Upper lobe of right lung (tissue), 1 donor: ENCODE measurements at regions not wholly inside any gene's neighbourhood (a gene's known extent, or its start where the extent isn't known, plus 50 kb on each side); places are given as distances from the start of the nearest gene placed in this dataset.

Source experiments
- ATAC-seq: fragments of 200-7000 bp; cut with Tn5 transposase; one replicate; pipeline ENCODE4 v1.9.1; 2020; ENCODE audit warnings: mild to moderate bottlenecking, moderate library complexity
- DNase-seq: peaks from one replicate; pipeline ENCODE4 v3.0.0-alpha.2; 2020
- H3K27ac ChIP-seq: fragments of 200-600 bp; one replicate; pipeline ENCODE4 v1.8.0; 2022
- H3K27me3 ChIP-seq: fragments of 200-600 bp; one replicate; pipeline ENCODE4 v1.8.0; 2022; ENCODE audit warnings: mild to moderate bottlenecking
- H3K36me3 ChIP-seq: fragments of 200-600 bp; one replicate; pipeline ENCODE4 v1.8.0; 2022
- H3K4me1 ChIP-seq: fragments of 200-600 bp; one replicate; pipeline ENCODE4 v1.8.0; 2022
- H3K4me3 ChIP-seq: fragments of 200-600 bp; one replicate; pipeline ENCODE4 v1.8.0; 2022; ENCODE audit warnings: mild to moderate bottlenecking
- H3K9me3 ChIP-seq: fragments of 200-600 bp; one replicate; pipeline ENCODE4 v1.8.0; 2022
- intact Hi-C: fragments of 100-400 bp; cut with DNase I; formaldehyde crosslinking; loops from one replicate; pipeline ENCODE4 v1.11.0; 2022
- TF ChIP-seq, protein P1 (sequence below): fragments of 200-600 bp; IDR thresholded peaks from one replicate; pipeline ENCODE4 v1.8.0; 2022; ENCODE audit warnings: antibody characterized with exemption
- donor health status: DM: no; HTN: yes; CAD: no; lungs with severe emphysema.

DNA sequence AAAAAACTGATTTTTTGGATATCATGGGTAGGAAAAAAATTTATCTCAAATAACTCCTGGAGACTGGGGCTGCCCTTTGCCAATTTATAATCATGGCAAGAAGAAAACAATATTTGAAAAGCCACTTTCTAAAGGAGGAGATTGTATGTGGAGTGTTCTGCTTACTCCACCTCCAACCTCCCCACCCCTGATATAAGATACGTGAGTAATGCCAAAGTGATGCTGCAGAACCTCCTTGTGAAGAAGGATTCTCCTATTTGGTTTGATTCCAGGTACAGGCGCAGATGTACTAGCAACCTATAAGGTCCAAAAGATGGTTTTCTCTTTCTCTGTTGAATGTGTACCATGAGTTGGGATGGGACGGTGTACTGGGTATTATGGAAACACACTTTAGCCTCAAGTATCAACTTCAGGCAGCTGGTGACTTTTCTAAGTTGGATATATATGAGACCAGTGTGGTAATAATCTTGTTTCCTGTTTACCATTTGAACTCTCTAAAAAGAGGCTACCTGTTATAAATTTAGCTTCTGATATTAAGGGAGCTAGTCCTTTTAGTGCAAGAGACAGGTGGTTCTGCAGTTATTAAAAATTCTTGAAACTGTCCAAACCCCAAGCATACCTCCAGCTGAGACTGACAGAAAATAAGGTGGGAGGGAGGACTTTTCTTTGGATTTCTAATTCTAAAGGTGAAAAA is 724.0 kb upstream of the MIR17HG start:
- DNase-seq: no peak
- ATAC-seq: no peak
- intact Hi-C loops: no loop called here
- Histone ChIP-seq H3K9me3 (no peaks in the 10 kb centered on the region), H3K4me1 (no peaks in the 10 kb centered on the region), H3K27me3 (no peaks in the 10 kb centered on the region), H3K4me3 (no peak overlapping the region), H3K36me3 (no peaks in the 10 kb centered on the region), H3K27ac (no peak overlapping the region)
- TF ChIP-seq, protein P1, sequence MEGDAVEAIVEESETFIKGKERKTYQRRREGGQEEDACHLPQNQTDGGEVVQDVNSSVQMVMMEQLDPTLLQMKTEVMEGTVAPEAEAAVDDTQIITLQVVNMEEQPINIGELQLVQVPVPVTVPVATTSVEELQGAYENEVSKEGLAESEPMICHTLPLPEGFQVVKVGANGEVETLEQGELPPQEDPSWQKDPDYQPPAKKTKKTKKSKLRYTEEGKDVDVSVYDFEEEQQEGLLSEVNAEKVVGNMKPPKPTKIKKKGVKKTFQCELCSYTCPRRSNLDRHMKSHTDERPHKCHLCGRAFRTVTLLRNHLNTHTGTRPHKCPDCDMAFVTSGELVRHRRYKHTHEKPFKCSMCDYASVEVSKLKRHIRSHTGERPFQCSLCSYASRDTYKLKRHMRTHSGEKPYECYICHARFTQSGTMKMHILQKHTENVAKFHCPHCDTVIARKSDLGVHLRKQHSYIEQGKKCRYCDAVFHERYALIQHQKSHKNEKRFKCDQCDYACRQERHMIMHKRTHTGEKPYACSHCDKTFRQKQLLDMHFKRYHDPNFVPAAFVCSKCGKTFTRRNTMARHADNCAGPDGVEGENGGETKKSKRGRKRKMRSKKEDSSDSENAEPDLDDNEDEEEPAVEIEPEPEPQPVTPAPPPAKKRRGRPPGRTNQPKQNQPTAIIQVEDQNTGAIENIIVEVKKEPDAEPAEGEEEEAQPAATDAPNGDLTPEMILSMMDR: no peak

DNA sequence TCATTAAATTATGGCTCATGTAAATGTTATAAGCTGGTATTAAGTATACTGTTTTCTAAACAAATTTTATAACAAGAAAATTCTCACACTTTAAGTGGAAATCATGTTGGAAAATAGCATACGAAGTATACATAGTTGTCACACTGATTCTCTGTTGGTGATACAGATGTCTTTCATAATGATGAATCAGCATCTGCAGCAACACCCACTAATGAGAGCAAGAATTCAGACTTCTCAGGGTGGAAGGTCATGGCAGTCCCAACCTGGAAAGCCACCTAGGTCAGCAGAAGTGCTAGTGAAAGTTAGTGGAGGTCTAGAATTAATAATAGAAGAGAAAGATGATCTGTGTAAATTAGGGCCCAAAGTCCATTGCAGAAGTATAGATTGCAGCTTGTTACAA is 719.7 kb upstream of the MIR17HG start:
- DNase-seq: no peak
- Histone ChIP-seq H3K4me1 (no peaks in the 10 kb centered on the region), H3K4me3 (no peak overlapping the region), H3K36me3 (no peaks in the 10 kb centered on the region), H3K9me3 (no peaks in the 10 kb centered on the region), H3K27ac (no peak overlapping the region), H3K27me3 (no peaks in the 10 kb centered on the region)
- ATAC-seq: no peak
- intact Hi-C loops: no loop called here
- TF ChIP-seq, protein P1: no peak

DNA sequence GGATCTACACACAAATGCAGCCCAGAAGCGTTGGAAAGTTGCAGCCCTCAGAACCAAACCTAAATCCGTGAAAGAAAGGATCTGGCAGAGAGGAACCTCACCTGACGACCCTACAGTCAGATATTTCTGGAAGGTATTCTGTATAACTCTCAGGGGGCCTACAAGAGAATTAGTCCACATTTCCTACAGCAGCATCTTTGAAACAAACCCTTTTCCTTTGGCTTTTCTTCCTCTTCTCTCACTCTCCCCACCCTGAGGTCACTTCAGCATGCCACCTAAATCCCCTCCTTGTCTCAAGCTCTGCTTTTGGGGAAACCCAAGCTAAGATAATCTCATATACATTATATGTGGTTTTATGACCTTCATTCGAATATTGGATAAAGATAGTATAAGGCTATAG is 719.0 kb upstream of the MIR17HG start:
- TF ChIP-seq, protein P1: no peak
- Histone ChIP-seq H3K4me3 (no peak overlapping the region), H3K9me3 (no peaks in the 10 kb centered on the region), H3K27me3 (no peaks in the 10 kb centered on the region), H3K27ac (no peak overlapping the region), H3K36me3 (no peaks in the 10 kb centered on the region), H3K4me1 (no peaks in the 10 kb centered on the region)
- intact Hi-C loops: no loop called here
- no peak for DNase-seq
- no peak for ATAC-seq

DNA sequence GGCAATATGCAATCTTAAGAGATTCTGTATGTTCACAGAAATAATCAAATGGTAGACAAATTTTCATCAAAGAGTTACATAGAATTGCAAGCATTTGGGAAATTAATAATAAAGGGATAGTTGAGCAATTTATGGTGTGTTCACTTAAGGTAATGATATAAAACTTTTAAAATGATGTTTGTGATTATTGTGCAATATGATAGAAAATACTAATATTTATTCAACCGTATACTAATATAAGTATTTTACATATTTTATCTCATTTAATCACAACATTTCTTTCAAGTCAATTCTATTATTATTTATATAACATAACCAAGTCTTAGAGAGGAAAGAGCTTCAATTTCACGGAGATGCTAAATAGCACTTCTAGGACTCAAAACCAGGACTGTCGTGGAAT is 716.8 kb upstream of the MIR17HG start:
- no peak for DNase-seq

DNA sequence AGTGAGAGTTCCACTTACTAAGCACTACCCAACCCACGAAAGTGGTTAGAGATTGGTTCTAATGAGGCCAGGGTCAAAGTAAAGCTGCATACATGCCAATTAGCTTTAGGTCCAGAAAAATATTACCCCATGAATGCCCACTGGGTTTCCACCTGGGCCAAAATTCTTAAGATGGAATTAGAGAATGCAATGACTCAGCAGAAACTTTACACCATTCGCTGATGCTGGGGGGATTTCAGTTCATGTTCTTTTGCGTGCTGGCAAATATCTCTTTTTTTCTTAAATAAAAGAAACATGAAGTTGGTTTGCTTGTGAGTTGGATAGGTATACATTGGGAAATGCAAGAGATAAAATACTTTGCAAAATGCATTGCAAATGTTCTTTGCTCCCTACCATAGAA is 715.3 kb upstream of the MIR17HG start:
- intact Hi-C loops: no loop called here
- H3K27ac ChIP-seq: no peak overlapping the region
- H3K4me1 ChIP-seq: no peaks in the 10 kb centered on the region
- DNase-seq: no peak
- ATAC-seq: no peak
- no peaks in the 10 kb centered on the region for H3K9me3 ChIP-seq
- TF ChIP-seq, protein P1: no peak
- no peak overlapping the region for H3K4me3 ChIP-seq
- H3K27me3 ChIP-seq: no peaks in the 10 kb centered on the region
- H3K36me3 ChIP-seq: no peaks in the 10 kb centered on the region

More for the DNA sequence above, 716.8 kb upstream of the MIR17HG start:
- no peak for ATAC-seq
- H3K27ac ChIP-seq: no peak overlapping the region
- H3K27me3 ChIP-seq: no peaks in the 10 kb centered on the region
- intact Hi-C loops: no loop called here
- no peaks in the 10 kb centered on the region for H3K36me3 ChIP-seq
- H3K4me1 ChIP-seq: no peaks in the 10 kb centered on the region
- TF ChIP-seq, protein P1: no peak
- H3K4me3 ChIP-seq: no peak overlapping the region
- H3K9me3 ChIP-seq: no peaks in the 10 kb centered on the region

DNA sequence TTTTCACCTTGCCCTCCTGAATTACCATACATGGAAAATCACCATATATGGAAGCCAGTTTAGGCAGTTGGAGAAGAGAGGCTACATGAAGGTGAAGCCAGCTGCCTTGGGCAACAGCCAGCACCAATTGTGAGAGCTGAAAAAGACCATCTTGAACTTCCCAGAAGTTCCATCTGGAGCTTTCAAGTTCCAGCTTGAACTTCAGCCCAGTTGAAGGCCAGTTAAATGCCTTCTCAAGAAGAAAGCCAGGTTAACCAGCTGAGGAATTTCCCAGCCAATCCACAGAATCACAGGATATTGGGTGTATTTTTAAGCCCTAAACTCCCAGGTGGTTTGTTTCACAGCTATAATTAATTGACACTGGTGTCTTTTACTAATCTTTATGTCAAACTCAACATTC is 713.6 kb upstream of the MIR17HG start:
- DNase-seq: no peak
- intact Hi-C loops: no loop called here
- no peaks in the 10 kb centered on the region for H3K4me1 ChIP-seq

More for the DNA sequence above, 713.6 kb upstream of the MIR17HG start:
- no peaks in the 10 kb centered on the region for H3K9me3 ChIP-seq
- H3K36me3 ChIP-seq: no peaks in the 10 kb centered on the region
- TF ChIP-seq, protein P1: no peak
- no peak overlapping the region for H3K4me3 ChIP-seq
- H3K27me3 ChIP-seq: no peaks in the 10 kb centered on the region
- no peak for ATAC-seq
- H3K27ac ChIP-seq: no peak overlapping the region
